ENCODE measurements at regions not wholly inside any gene's neighbourhood (a gene's known extent, or its start where the extent isn't known, plus 50 kb on each side); places are given as distances from the start of the nearest gene placed in this dataset.

- Histone ChIP-seq H3K23ac (ENCODE audit: insufficient read length) (no peak overlapping the region), H3K4me1 (replicated peaks in 1 of 4; ENCODE audit: control insufficient read depth in 3 of 4, insufficient read depth in 4 of 4, low read length in 3 of 4) (peaks cover 0 to 6% (median 3%) of the 10 kb centered on the region in 4 experiments; a peak in 2 of 7 replicates), H2BK5ac (ENCODE audit: low read depth, low read length) (no peak overlapping the region), H4K91ac (replicated peaks; ENCODE audit: insufficient read length, low read length) (no peak overlapping the region), H3K9me3 (ENCODE audit: insufficient read depth in 2 of 2, low read depth in 1 of 2, low read length in 1 of 2) (no peaks in the 10 kb centered on the region), H3K79me2 (ENCODE audit: control insufficient read depth in 1 of 2, insufficient read depth in 2 of 2, low read length in 2 of 2) (no peaks in the 10 kb centered on the region), H3K9ac (replicated peaks in 1 of 4; ENCODE audit: extremely low read depth in 1 of 4, low read depth in 3 of 4, low read length in 3 of 4) (no peak overlapping the region), H2BK15ac (ENCODE audit: low read length) (no peak overlapping the region), H2BK120ac (replicated peaks; ENCODE audit: low read depth, low read length) (no peak overlapping the region), H3K4me2 (ENCODE audit: insufficient read depth in 1 of 2, low read depth in 2 of 2, low read length in 2 of 2) (no peak overlapping the region), H2BK12ac (ENCODE audit: low read depth, low read length) (no peak overlapping the region), H2AFZ (ENCODE audit: low read length) (no peak overlapping the region), H3K4me3 (ENCODE audit: extremely low read depth in 1 of 4, insufficient read depth in 2 of 4, low read depth in 3 of 4, low read length in 4 of 4) (no peak overlapping the region), H3K4ac (replicated peaks; ENCODE audit: insufficient read length, low read depth, low read length) (no peak overlapping the region), H3K27ac (ENCODE audit: low read depth, low read length) (no peak overlapping the region), H2AK5ac (ENCODE audit: low read depth, low read length) (no peak overlapping the region), H3K56ac (replicated peaks; ENCODE audit: insufficient read length, low read depth, low read length) (no peak overlapping the region), H3K14ac (ENCODE audit: insufficient read length) (no peak overlapping the region), H3K79me1 (ENCODE audit: low read depth, low read length) (no peaks in the 10 kb centered on the region), H4K8ac (ENCODE audit: extremely low read depth, insufficient read depth, low read length) (no peak overlapping the region; the same call in 1 of the 2 replicates), H3K23me2 (ENCODE audit: low read depth, low read length) (no peaks in the 10 kb centered on the region; the same call in 1 of the 2 replicates), H4K20me1 (replicated peaks in 1 of 2; ENCODE audit: control insufficient read depth in 1 of 2, insufficient read depth in 2 of 2, low read length in 2 of 2) (no peaks in the 10 kb centered on the region), H4K5ac (ENCODE audit: insufficient read length, low read depth, low read length) (no peak overlapping the region), H3K36me3 (ENCODE audit: control insufficient read depth in 2 of 4, insufficient read depth in 4 of 4, low read length in 3 of 4) (no peaks in the 10 kb centered on the region), H3K18ac (ENCODE audit: extremely low read depth, low read length) (no peak overlapping the region), H3K27me3 (replicated peaks in 1 of 4; ENCODE audit: control insufficient read depth in 3 of 4, extremely low read depth in 1 of 4, insufficient read depth in 3 of 4, low read length in 3 of 4) (no peaks in the 10 kb centered on the region), H2BK20ac (ENCODE audit: low read length) (no peak overlapping the region)
- FAIRE-seq, result no peak
- no peak for TF ChIP-seq JUN (IDR thresholded peaks at IDR 0.05; ENCODE audit: low read depth, low read length)
- no peak for TF ChIP-seq KDM4A (IDR thresholded peaks at IDR 0.05; ENCODE audit: low read depth, low read length, severe bottlenecking)
- no peak for TF ChIP-seq CBX8 (IDR thresholded peaks at IDR 0.05; ENCODE audit: borderline replicate concordance, low read depth, low read length)
- TF ChIP-seq SAP30 (IDR thresholded peaks at IDR 0.05; ENCODE audit: insufficient read depth, insufficient replicate concordance, low read length), result no peak
- TF ChIP-seq POLR2A (IDR thresholded peaks at IDR 0.05; ENCODE audit: control extremely low read depth in 1 of 2, low read depth in 2 of 2, low read length in 2 of 2), result no peak
- TF ChIP-seq RFX5 (IDR thresholded peaks at IDR 0.05; ENCODE audit: borderline replicate concordance, low read depth, low read length), result no peak
- no peak for TF ChIP-seq ATF3 (IDR thresholded peaks at IDR 0.05; ENCODE audit: insufficient read depth, low read depth, low read length)
- no peak for TF ChIP-seq PHF8 (conservative IDR thresholded peaks at IDR 0.05; ENCODE audit: low read depth, low read length)
- TF ChIP-seq EP300 (IDR thresholded peaks at IDR 0.05; ENCODE audit: borderline replicate concordance in 1 of 2, low read depth in 2 of 2, low read length in 2 of 2), result no peak
- TF ChIP-seq RXRA (IDR thresholded peaks at IDR 0.05; ENCODE audit: insufficient read depth, low read depth, low read length), result no peak
- TF ChIP-seq EZH2 (IDR thresholded peaks at IDR 0.05; ENCODE audit: low read depth, low read length, severe bottlenecking), result no peak
- no peak for TF ChIP-seq USF2 (IDR thresholded peaks at IDR 0.05; ENCODE audit: low read length)
- WGBS, 2 experiments (ENCODE audit: extremely low coverage in 1 of 2, insufficient coverage in 1 of 2, insufficient read length in 1 of 2, insufficient replicate concordance in 2 of 2, low coverage in 1 of 2, low lambda C conversion rate in 2 of 2, missing lambda C conversion rate in 1 of 2), result 91% methylated on average over 10 of the region's 11 CpGs; no CpG with 5 or more reads in 1 of the 2 experiments
- CTCF ChIA-PET (ENCODE audit: partially characterized antibody), result interaction anchor here (0.6 kb wide), 1 partner anchor 13 kb away, joined by 3 read pairs; no protein-coding TSS in a partner anchor
- no peak for DNase-seq (ENCODE audit: low read depth in 1 of 2, low spot score in 2 of 2)
- POLR2A ChIA-PET (ENCODE audit: partially characterized antibody), result no interaction called here
These were observed 855.0 kb upstream of the TMEM132C start for GRCh38 chr12:127411981-127412380.
